Nephron (organoid): ENCODE measurements at regions not wholly inside any gene's neighbourhood (a gene's known extent, or its start where the extent isn't known, plus 50 kb on each side); places are given as distances from the start of the nearest gene placed in this dataset.
A peak's percentile ranks its signal among the peaks of the same experiment; 100 is the strongest.

Experiments used
- H3K27ac Mint-ChIP-seq, 3 experiments: 2 replicates each; pipeline ENCODE4 v1.8.0; 2020; ENCODE audit warnings: mixed read lengths in 3 of 3, mild to moderate bottlenecking in 2 of 3, moderate library complexity in 1 of 3
- H3K27me3 Mint-ChIP-seq: 2 replicates; pipeline ENCODE4 v1.8.0; 2021; ENCODE audit warnings: low read depth, mild to moderate bottlenecking, moderate library complexity, mixed read lengths
- H3K36me3 Mint-ChIP-seq: 2 replicates; pipeline ENCODE4 v1.8.0; 2020; ENCODE audit warnings: low read depth, mixed read lengths
- H3K4me1 Mint-ChIP-seq: 2 replicates; pipeline ENCODE4 v1.8.0; 2020; ENCODE audit warnings: mixed read lengths
- H3K4me3 Mint-ChIP-seq, 3 experiments: 2 replicates each; pipeline ENCODE4 v1.8.0; 2020; ENCODE audit warnings: mild to moderate bottlenecking in 3 of 3, mixed read lengths in 3 of 3, moderate library complexity in 2 of 3
- H3K9me3 Mint-ChIP-seq: 2 replicates; pipeline ENCODE4 v1.8.0; 2020; ENCODE audit warnings: mixed read lengths
- CTCF ChIP-seq, 3 experiments: fragments of 200-600 bp; sonication (generic); IDR thresholded peaks; one replicate each; pipeline ENCODE4 v1.5.0; 2021; ENCODE audit warnings: antibody characterized with exemption in 3 of 3; ENCODE audit not compliant: unreplicated experiment in 3 of 3

- Mint-ChIP-seq H3K36me3 (no peaks in the 10 kb centered on the region), H3K4me3 (no peak overlapping the region), H3K9me3 (no peaks in the 10 kb centered on the region), H3K27me3 (no peaks in the 10 kb centered on the region), H3K4me1 (peaks cover 19% of the 10 kb centered on the region), H3K27ac (peak overlapping the region in 1 of 3 experiments; percentile 11)
- TF ChIP-seq CTCF (IDR thresholded peaks at IDR 0.05; ENCODE audit: unreplicated experiment in 3 of 3): no peak
These were observed 652.2 kb downstream of the QKI start for GRCh38 chr6:164066766-164067165.

GRCh38 chr6:164066335-164066734 is 651.8 kb downstream of the QKI start:
- Mint-ChIP-seq H3K27me3 (no peaks in the 10 kb centered on the region), H3K36me3 (no peaks in the 10 kb centered on the region), H3K27ac (peak overlapping the region in 2 of 3 experiments; percentile 11 to 17), H3K4me3 (peak overlapping the region in 1 of 3 experiments; percentile 15), H3K9me3 (no peaks in the 10 kb centered on the region), H3K4me1 (peaks cover 19% of the 10 kb centered on the region)
- TF ChIP-seq CTCF (IDR thresholded peaks at IDR 0.05; ENCODE audit: unreplicated experiment in 3 of 3): no peak

GRCh38 chr6:164063346-164063745 is 648.8 kb downstream of the QKI start:
- Mint-ChIP-seq H3K36me3 (no peaks in the 10 kb centered on the region), H3K27ac (no peak overlapping the region)

GRCh38 chr6:164062872-164063271 is 648.4 kb downstream of the QKI start:
- Mint-ChIP-seq H3K27me3 (no peaks in the 10 kb centered on the region), H3K9me3 (no peaks in the 10 kb centered on the region), H3K27ac (no peak overlapping the region), H3K36me3 (no peaks in the 10 kb centered on the region), H3K4me3 (no peak overlapping the region), H3K4me1 (peaks cover 14% of the 10 kb centered on the region)
- TF ChIP-seq CTCF (IDR thresholded peaks at IDR 0.05; ENCODE audit: unreplicated experiment in 3 of 3): no peak

More at GRCh38 chr6:164063346-164063745, 648.8 kb downstream of the QKI start:
- Mint-ChIP-seq H3K4me3 (no peak overlapping the region), H3K9me3 (no peaks in the 10 kb centered on the region), H3K4me1 (peaks cover 14% of the 10 kb centered on the region), H3K27me3 (no peaks in the 10 kb centered on the region)
- TF ChIP-seq CTCF (IDR thresholded peaks at IDR 0.05; ENCODE audit: unreplicated experiment in 3 of 3): no peak

- no peak for TF ChIP-seq CTCF (IDR thresholded peaks at IDR 0.05; ENCODE audit: unreplicated experiment in 3 of 3)
- Mint-ChIP-seq H3K36me3 (no peaks in the 10 kb centered on the region), H3K27ac (no peak overlapping the region), H3K9me3 (no peaks in the 10 kb centered on the region), H3K4me1 (no peaks in the 10 kb centered on the region), H3K4me3 (no peak overlapping the region), H3K27me3 (no peaks in the 10 kb centered on the region)
These were observed 643.4 kb downstream of the QKI start for GRCh38 chr6:164057876-164058275.

- no peaks in the 10 kb centered on the region for H3K4me1 Mint-ChIP-seq
- no peaks in the 10 kb centered on the region for H3K36me3 Mint-ChIP-seq
- H3K27me3 Mint-ChIP-seq: peaks cover 8% of the 10 kb centered on the region
- no peaks in the 10 kb centered on the region for H3K9me3 Mint-ChIP-seq
- no peak overlapping the region for H3K4me3 Mint-ChIP-seq
- TF ChIP-seq CTCF (IDR thresholded peaks at IDR 0.05; ENCODE audit: unreplicated experiment in 3 of 3): no peak
- H3K27ac Mint-ChIP-seq: no peak overlapping the region
These were observed 636.9 kb downstream of the QKI start for GRCh38 chr6:164051427-164051826.
